HG02870 (cell line): ENCODE measurements at regions not wholly inside any gene's neighbourhood (a gene's known extent, or its start where the extent isn't known, plus 50 kb on each side); places are given as distances from the start of the nearest gene placed in this dataset.

ENCODE experiments used
- ATAC-seq: cut with Tn5 transposase; IDR thresholded peaks from one replicate; pipeline ENCODE4 v1.9.1; 2021; ENCODE audit warnings: mild to moderate bottlenecking, moderate library complexity; ENCODE audit not compliant: unreplicated experiment

GRCh38 chr13:54836273-54836672, 1807.7 kb downstream of the OLFM4 start:
- no peak for ATAC-seq

GRCh38 chr13:54841682-54842081, 1813.1 kb downstream of the OLFM4 start:
- no peak for ATAC-seq

GRCh38 chr13:54845351-54845965, 1816.8 kb downstream of the OLFM4 start:
- ATAC-seq: no peak

GRCh38 chr13:54852831-54853230, 1824.2 kb downstream of the OLFM4 start:
- ATAC-seq: no peak

GRCh38 chr13:54859827-54860226, 1831.2 kb downstream of the OLFM4 start:
- no peak for ATAC-seq

- ATAC-seq: no peak
Measured at GRCh38 chr13:54875111-54875510, 1846.5 kb downstream of the OLFM4 start.

- no peak for ATAC-seq
Measured at GRCh38 chr13:54879036-54879435, 1850.4 kb downstream of the OLFM4 start.

- no peak for ATAC-seq
Measured at GRCh38 chr13:54884682-54885081, 1856.1 kb downstream of the OLFM4 start.

GRCh38 chr13:54890976-54891375, 1862.4 kb downstream of the OLFM4 start:
- no peak for ATAC-seq

- no peak for ATAC-seq
Measured at GRCh38 chr13:54901316-54901715, 1872.7 kb downstream of the OLFM4 start.

- ATAC-seq: no peak
Measured at GRCh38 chr13:54912367-54912766, 1883.8 kb downstream of the OLFM4 start.

- no peak for ATAC-seq
Measured at GRCh38 chr13:54913668-54914067, 1885.1 kb downstream of the OLFM4 start.

GRCh38 chr13:54927538-54927937, 1898.9 kb downstream of the OLFM4 start:
- no peak for ATAC-seq

- ATAC-seq: no peak
Measured at GRCh38 chr13:54928071-54928470, 1899.5 kb downstream of the OLFM4 start.

GRCh38 chr13:54934121-54934520, 1905.5 kb downstream of the OLFM4 start:
- no peak for ATAC-seq

- no peak for ATAC-seq
Measured at GRCh38 chr13:54945973-54946372, 1917.4 kb downstream of the OLFM4 start.

GRCh38 chr13:54949735-54950134, 1921.1 kb downstream of the OLFM4 start:
- ATAC-seq: no peak

GRCh38 chr13:54950546-54950945, 1921.9 kb downstream of the OLFM4 start:
- ATAC-seq: no peak

- peak; percentile 65 for ATAC-seq
Measured at GRCh38 chr13:54953786-54954185, 1925.2 kb downstream of the OLFM4 start.

- no peak for ATAC-seq
Measured at GRCh38 chr13:54958781-54959180, 1930.2 kb downstream of the OLFM4 start.

GRCh38 chr13:54965881-54966280, 1937.3 kb downstream of the OLFM4 start:
- no peak for ATAC-seq

GRCh38 chr13:54972838-54973237, 1944.2 kb downstream of the OLFM4 start:
- ATAC-seq: no peak

GRCh38 chr13:54975676-54976075, 1947.1 kb downstream of the OLFM4 start:
- no peak for ATAC-seq
